Parathyroid adenoma (tissue), 2 donors: ENCODE measurements at regions not wholly inside any gene's neighbourhood (a gene's known extent, or its start where the extent isn't known, plus 50 kb on each side); places are given as distances from the start of the nearest gene placed in this dataset.

Experiments used
- H2AFZ ChIP-seq: fragments of 300-600 bp; sonication (generic); one replicate; pipeline ENCODE4 v1.7.0; 2017; ENCODE audit warnings: antibody characterized with exemption, mild to moderate bottlenecking
- H3K27ac ChIP-seq: fragments of 300-600 bp; sonication (generic); one replicate; pipeline ENCODE4 v1.7.0; 2017
- H3K27me3 ChIP-seq: fragments of 300-600 bp; sonication (generic); one replicate; pipeline ENCODE4 v1.7.0; 2017; ENCODE audit warnings: low read length; ENCODE audit not compliant: control insufficient read depth, insufficient read depth
- H3K36me3 ChIP-seq: fragments of 300-600 bp; sonication (generic); one replicate; pipeline ENCODE4 v1.7.0; 2017; ENCODE audit warnings: low read length; ENCODE audit not compliant: control insufficient read depth, insufficient read depth
- H3K4me1 ChIP-seq: fragments of 300-600 bp; sonication (generic); one replicate; pipeline ENCODE4 v1.7.0; 2017; ENCODE audit warnings: control low read depth
- H3K4me2 ChIP-seq: fragments of 300-600 bp; sonication (generic); one replicate; pipeline ENCODE4 v1.7.0; 2017; ENCODE audit warnings: low read length
- H3K4me3 ChIP-seq: fragments of 300-600 bp; sonication (generic); one replicate; pipeline ENCODE4 v1.7.0; 2017; ENCODE audit warnings: low read depth, low read length
- H3K79me2 ChIP-seq: fragments of 300-600 bp; sonication (generic); one replicate; pipeline ENCODE4 v1.7.0; 2017; ENCODE audit warnings: control low read depth
- H3K9ac ChIP-seq: fragments of 300-600 bp; sonication (generic); one replicate; pipeline ENCODE4 v1.7.0; 2017; ENCODE audit warnings: mild to moderate bottlenecking
- H3K9me3 ChIP-seq: fragments of 300-600 bp; sonication (generic); one replicate; pipeline ENCODE4 v1.7.0; 2017; ENCODE audit warnings: low read length; ENCODE audit not compliant: control insufficient read depth
- CTCF ChIP-seq: fragments of 300-600 bp; sonication (generic); IDR thresholded peaks from one replicate; pipeline ENCODE4 v1.7.0; 2017; ENCODE audit warnings: antibody characterized with exemption, mild to moderate bottlenecking
- donor health status: primary hyperparathyroidism.

GRCh38 chr5:155987265-155987810, 339.6 kb upstream of the SGCD start:
- H3K79me2 ChIP-seq = peaks cover 12% of the 10 kb centered on the region
- no peaks in the 10 kb centered on the region for H3K36me3 ChIP-seq
- H3K9me3 ChIP-seq = no peaks in the 10 kb centered on the region
- H3K4me1 ChIP-seq = no peaks in the 10 kb centered on the region
- no peak overlapping the region for H3K4me2 ChIP-seq
- H3K27me3 ChIP-seq = no peaks in the 10 kb centered on the region
- H3K9ac ChIP-seq = no peak overlapping the region
- H3K4me3 ChIP-seq = no peak overlapping the region
- no peak for TF ChIP-seq CTCF
- H3K27ac ChIP-seq = no peak overlapping the region
- H2AFZ ChIP-seq = no peak overlapping the region

- no peaks in the 10 kb centered on the region for H3K4me1 ChIP-seq
- no peak overlapping the region for H3K27ac ChIP-seq
- H3K4me3 ChIP-seq = no peak overlapping the region
- no peaks in the 10 kb centered on the region for H3K27me3 ChIP-seq
- no peak overlapping the region for H3K9ac ChIP-seq
- H3K4me2 ChIP-seq = no peak overlapping the region
- no peak for TF ChIP-seq CTCF
- no peaks in the 10 kb centered on the region for H3K9me3 ChIP-seq
- no peaks in the 10 kb centered on the region for H3K36me3 ChIP-seq
- H3K79me2 ChIP-seq = peaks cover 8% of the 10 kb centered on the region
- H2AFZ ChIP-seq = no peak overlapping the region
Measured at GRCh38 chr5:155989879-155990278, 337.1 kb upstream of the SGCD start.

- Histone ChIP-seq H3K36me3 (no peaks in the 10 kb centered on the region), H3K27me3 (no peaks in the 10 kb centered on the region), H3K27ac (no peak overlapping the region), H3K9ac (no peak overlapping the region), H3K4me1 (peaks cover 22% of the 10 kb centered on the region), H3K4me2 (no peak overlapping the region), H3K4me3 (no peak overlapping the region), H3K79me2 (peaks cover 7% of the 10 kb centered on the region), H3K9me3 (no peaks in the 10 kb centered on the region), H2AFZ (no peak overlapping the region)
- no peak for TF ChIP-seq CTCF
Measured at GRCh38 chr5:155996123-155996522, 330.8 kb upstream of the SGCD start.

- Histone ChIP-seq H3K4me2 (no peak overlapping the region), H3K4me1 (peaks cover 22% of the 10 kb centered on the region), H3K27me3 (no peaks in the 10 kb centered on the region), H3K9me3 (no peaks in the 10 kb centered on the region), H3K36me3 (no peaks in the 10 kb centered on the region), H2AFZ (no peak overlapping the region), H3K9ac (no peak overlapping the region), H3K79me2 (peaks cover 7% of the 10 kb centered on the region), H3K4me3 (no peak overlapping the region), H3K27ac (no peak overlapping the region)
- TF ChIP-seq CTCF = no peak
Measured at GRCh38 chr5:155998257-155998656, 328.7 kb upstream of the SGCD start.

GRCh38 chr5:156000115-156000514, 326.8 kb upstream of the SGCD start:
- Histone ChIP-seq H3K36me3 (no peaks in the 10 kb centered on the region), H3K4me3 (no peak overlapping the region), H3K9ac (no peak overlapping the region), H3K4me2 (no peak overlapping the region), H3K4me1 (peaks cover 22% of the 10 kb centered on the region), H3K79me2 (peaks cover 3% of the 10 kb centered on the region), H3K9me3 (no peaks in the 10 kb centered on the region), H3K27me3 (no peaks in the 10 kb centered on the region), H3K27ac (no peak overlapping the region), H2AFZ (no peak overlapping the region)
- no peak for TF ChIP-seq CTCF
